ENCODE measurements at regions not wholly inside any gene's neighbourhood (a gene's known extent, or its start where the extent isn't known, plus 50 kb on each side); places are given as distances from the start of the nearest gene placed in this dataset.
A peak's percentile ranks its signal among the peaks of the same experiment; 100 is the strongest.

DNA sequence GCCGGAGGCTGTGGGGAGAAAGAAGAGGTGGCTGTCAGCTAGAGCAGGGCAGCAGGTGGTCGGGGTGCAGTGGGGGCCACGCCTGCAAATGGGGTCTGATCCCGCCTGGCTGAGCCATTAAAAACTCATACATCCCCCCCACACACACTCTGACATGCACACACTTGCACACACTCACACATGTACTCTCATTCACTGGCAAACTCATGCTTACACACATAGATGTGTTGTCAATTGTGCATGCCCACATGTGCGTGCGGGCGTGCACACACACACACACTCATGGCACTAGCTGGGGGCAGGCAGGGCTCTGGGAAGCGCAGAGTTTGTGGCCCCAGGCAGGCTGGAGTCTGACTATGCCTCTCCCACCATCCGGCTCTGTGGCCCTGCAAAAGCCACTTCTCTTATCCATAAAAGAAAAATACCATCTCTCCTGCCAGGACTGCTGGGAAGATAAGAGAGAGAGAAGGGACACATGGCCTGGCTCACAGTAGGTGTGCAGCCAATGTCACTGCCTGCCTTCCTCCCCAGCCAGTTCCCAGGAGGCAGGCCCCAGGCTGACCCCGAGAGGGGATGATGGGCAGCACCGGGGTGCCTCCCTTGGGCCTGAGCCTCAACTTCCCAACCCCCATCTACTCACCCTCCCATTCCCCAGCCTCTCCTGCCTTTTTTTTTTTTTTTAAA, 163.5 kb upstream of the LINGO1 start:
- 75 to 76% methylated on average over 10 to 11 of the region's 11 CpGs for WGBS, 2 donors
- Histone ChIP-seq H3K9ac (ENCODE audit: insufficient read depth in 1 of 2, low read length in 2 of 2) (no peak overlapping the region), H3K36me3 (ENCODE audit: control insufficient read depth in 4 of 4, insufficient read depth in 4 of 4, low read length in 4 of 4) (no peaks in the 10 kb centered on the region), H3K9me3 (ENCODE audit: control insufficient read depth in 4 of 4, insufficient read depth in 3 of 4, low read length in 3 of 4) (no peaks in the 10 kb centered on the region), H3K27me3 (ENCODE audit: control insufficient read depth in 3 of 3, insufficient read depth in 3 of 3, low read length in 2 of 3) (no peaks in the 10 kb centered on the region), H3K27ac (ENCODE audit: low read depth in 1 of 2, low read length in 1 of 2) (no peak overlapping the region), H3K4me3 (no peak overlapping the region), H3K4me1 (ENCODE audit: control insufficient read depth in 5 of 5, insufficient read depth in 5 of 5, low read length in 5 of 5) (peaks cover 0 to 5% (median 0%) of the 10 kb centered on the region in 5 donors)
- TF ChIP-seq CTCF (IDR thresholded peaks at IDR 0.05; ENCODE audit: control extremely low read depth, extremely low read depth) = no peak
- ATAC-seq (ENCODE audit: insufficient read depth, low FRiP score) (no peak), DNase-seq (no peak)

GRCh38 chr15:77795446-77795845, 162.7 kb upstream of the LINGO1 start:
- no peak overlapping the region for H3K9ac ChIP-seq (ENCODE audit: insufficient read depth in 1 of 2, low read length in 2 of 2)
- H3K36me3 ChIP-seq (ENCODE audit: control insufficient read depth in 4 of 4, insufficient read depth in 4 of 4, low read length in 4 of 4) = no peaks in the 10 kb centered on the region
- 64 to 73% methylated on average over 10 of the region's 10 CpGs for WGBS, 2 donors
- no peaks in the 10 kb centered on the region for H3K9me3 ChIP-seq (ENCODE audit: control insufficient read depth in 4 of 4, insufficient read depth in 3 of 4, low read length in 3 of 4)
- H3K4me1 ChIP-seq (ENCODE audit: control insufficient read depth in 5 of 5, insufficient read depth in 5 of 5, low read length in 5 of 5) = peaks cover 0 to 5% (median 0%) of the 10 kb centered on the region in 5 donors
- DNase-seq (no peak), ATAC-seq (ENCODE audit: insufficient read depth, low FRiP score) (no peak)
- no peak overlapping the region for H3K27ac ChIP-seq (ENCODE audit: low read depth in 1 of 2, low read length in 1 of 2)
- TF ChIP-seq CTCF (IDR thresholded peaks at IDR 0.05; ENCODE audit: control extremely low read depth, extremely low read depth) = no peak
- no peaks in the 10 kb centered on the region for H3K27me3 ChIP-seq (ENCODE audit: control insufficient read depth in 3 of 3, insufficient read depth in 3 of 3, low read length in 2 of 3)
- no peak overlapping the region for H3K4me3 ChIP-seq

DNA sequence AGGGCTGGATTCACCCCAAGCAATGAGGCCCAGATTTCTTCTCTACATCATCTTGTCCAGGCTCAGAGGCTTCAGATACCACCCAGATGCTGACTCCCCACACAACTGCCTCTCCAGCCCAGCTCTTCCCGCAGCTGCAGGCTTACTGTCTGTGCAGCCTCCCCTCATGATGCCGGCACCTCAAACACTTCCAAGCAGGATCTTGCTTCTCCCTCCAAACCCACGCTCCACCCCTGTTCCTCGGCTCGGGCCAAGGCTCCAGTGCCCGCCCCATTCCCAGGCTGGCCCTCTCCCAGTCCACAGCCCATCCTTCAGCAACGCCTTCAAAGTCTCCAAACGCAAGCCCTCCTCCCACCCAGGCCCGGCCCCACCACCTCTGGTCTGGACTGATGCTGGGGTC, 159.2 kb upstream of the LINGO1 start:
- no peak for TF ChIP-seq CTCF (IDR thresholded peaks at IDR 0.05; ENCODE audit: control extremely low read depth, extremely low read depth)
- H3K4me1 ChIP-seq (ENCODE audit: control insufficient read depth in 5 of 5, insufficient read depth in 5 of 5, low read length in 5 of 5) = peaks cover 0 to 5% (median 0%) of the 10 kb centered on the region in 5 donors
- no peaks in the 10 kb centered on the region for H3K36me3 ChIP-seq (ENCODE audit: control insufficient read depth in 4 of 4, insufficient read depth in 4 of 4, low read length in 4 of 4)
- H3K9ac ChIP-seq (ENCODE audit: insufficient read depth in 1 of 2, low read length in 2 of 2) = no peak overlapping the region
- H3K9me3 ChIP-seq (ENCODE audit: control insufficient read depth in 4 of 4, insufficient read depth in 3 of 4, low read length in 3 of 4) = no peaks in the 10 kb centered on the region
- no peak for ATAC-seq (ENCODE audit: insufficient read depth, low FRiP score)
- 78 to 84% methylated on average over 9 of the region's 9 CpGs for WGBS, 2 donors
- no peak overlapping the region for H3K4me3 ChIP-seq
- H3K27ac ChIP-seq (ENCODE audit: low read depth in 1 of 2, low read length in 1 of 2) = no peak overlapping the region
- H3K27me3 ChIP-seq (ENCODE audit: control insufficient read depth in 3 of 3, insufficient read depth in 3 of 3, low read length in 2 of 3) = no peaks in the 10 kb centered on the region
- peak; percentile 53 to 66 (median 56) for DNase-seq

GRCh38 chr15:77790481-77790880, 157.8 kb upstream of the LINGO1 start:
- no peak for ATAC-seq (ENCODE audit: insufficient read depth, low FRiP score)
- no peak overlapping the region for H3K9ac ChIP-seq (ENCODE audit: insufficient read depth in 1 of 2, low read length in 2 of 2)
- 48 to 53% methylated on average over 3 of the region's 3 CpGs for WGBS, 2 donors

More at GRCh38 chr15:77790481-77790880, 157.8 kb upstream of the LINGO1 start:
- Histone ChIP-seq H3K4me3 (no peak overlapping the region), H3K27me3 (ENCODE audit: control insufficient read depth in 3 of 3, insufficient read depth in 3 of 3, low read length in 2 of 3) (no peaks in the 10 kb centered on the region), H3K36me3 (ENCODE audit: control insufficient read depth in 4 of 4, insufficient read depth in 4 of 4, low read length in 4 of 4) (no peaks in the 10 kb centered on the region), H3K27ac (ENCODE audit: low read depth in 1 of 2, low read length in 1 of 2) (no peak overlapping the region), H3K9me3 (ENCODE audit: control insufficient read depth in 4 of 4, insufficient read depth in 3 of 4, low read length in 3 of 4) (no peaks in the 10 kb centered on the region), H3K4me1 (ENCODE audit: control insufficient read depth in 5 of 5, insufficient read depth in 5 of 5, low read length in 5 of 5) (peaks cover 0 to 5% (median 0%) of the 10 kb centered on the region in 5 donors)
- TF ChIP-seq CTCF (IDR thresholded peaks at IDR 0.05; ENCODE audit: control extremely low read depth, extremely low read depth) = no peak
- DNase-seq = no peak
